HepG2 (cell line): ENCODE measurements at regions not wholly inside any gene's neighbourhood (a gene's known extent, or its start where the extent isn't known, plus 50 kb on each side); places are given as distances from the start of the nearest gene placed in this dataset.

Source experiments
- ATAC-seq: fragments of 200-7000 bp; cut with Tn5 transposase; 3 replicates; pipeline ENCODE4 v1.9.1; 2020; ENCODE audit warnings: mild to moderate bottlenecking, moderate library complexity
- BruUV-seq: library from RNA; stranded (reverse); fragments of 400-500 nt; replicated peaks from 2 replicates; lab custom pipeline; 2021; lab: Mats Ljungman, UMichigan
- CTCF ChIA-PET: fragments of 300-600 bp; formaldehyde crosslinking; extraction: SDS; loops from one replicate; lab custom pipeline; 2021; ENCODE audit warnings: low total read pairs, inconsistent platforms, low intra/inter-chr PET ratio; lab: Yijun Ruan, JAX
- POLR2A ChIA-PET: fragments of 350-600 bp; sonication (Branson Sonifier 250); formaldehyde crosslinking; loops from one replicate; lab custom pipeline; 2020; ENCODE audit warnings: antibody characterized with exemption, inconsistent platforms; lab: Yijun Ruan, JAX
- DNase-seq: peaks from one replicate; pipeline ENCODE4 v3.0.0-alpha.2; 2015; ENCODE audit warnings: low spot score
- FAIRE-seq: peaks from 3 replicates; lab custom pipeline; 2011; peaks lifted over from hg19 to GRCh38; lab: Jason Lieb, UNC
- H2AFZ ChIP-seq: one replicate; pipeline ENCODE4 v1.6.1; 2011; ENCODE audit warnings: low read length, inconsistent platforms
- H3K27ac ChIP-seq: fragments of 300-600 bp; 3 replicates; pipeline ENCODE4 v1.8.0; 2011; ENCODE audit warnings: mixed run types, mild to moderate bottlenecking, mixed read lengths, low read length, inconsistent platforms; ENCODE audit not compliant: insufficient read depth; ENCODE audit errors: extremely low read length
- H3K27me3 ChIP-seq, 2 experiments: fragments of 200-600 bp in 1 of 2; 2 replicates in 1 of 2; 3 replicates in 1 of 2; pipeline versions ENCODE4 v1.6.0 to v1.8.0; 2011; ENCODE audit warnings: low read length in 2 of 2, mild to moderate bottlenecking in 2 of 2, moderate library complexity in 2 of 2, inconsistent platforms in 1 of 2; ENCODE audit not compliant: insufficient read depth in 2 of 2, control insufficient read depth in 1 of 2
- H3K36me3 ChIP-seq, 2 experiments: fragments of 200-600 bp in 1 of 2; replicated peaks in 1 of 2; 2 replicates in 1 of 2; 3 replicates in 1 of 2; pipeline versions ENCODE4 v1.5.1 to v1.8.0; 2011; ENCODE audit warnings: low read length in 2 of 2, inconsistent platforms in 1 of 2; ENCODE audit not compliant: insufficient read depth in 2 of 2, control insufficient read depth in 1 of 2
- H3K4me1 ChIP-seq: 2 replicates; pipeline ENCODE4 v1.5.1; 2012; ENCODE audit warnings: low read length, inconsistent platforms; ENCODE audit not compliant: insufficient read depth
- H3K4me2 ChIP-seq: 2 replicates; pipeline ENCODE4 v1.6.0; 2011; ENCODE audit warnings: low read depth, low read length, inconsistent platforms
- H3K4me3 ChIP-seq, 3 experiments: fragments of 200-600 bp in 1 of 3; sonication (generic), shearing (Covaris generic) in 1 of 3; replicated peaks in 1 of 3; 2 replicates each; pipeline ENCODE4 v1.5.1; 2011 to 2016; ENCODE audit warnings: low read length in 3 of 3, inconsistent platforms in 2 of 3, low read depth in 2 of 3, mild to moderate bottlenecking in 2 of 3, control low read depth in 1 of 3, mixed read lengths in 1 of 3; ENCODE audit not compliant: insufficient read depth in 1 of 3
- H3K79me2 ChIP-seq: one replicate; pipeline ENCODE4 v1.6.1; 2011; ENCODE audit warnings: low read length, inconsistent platforms; ENCODE audit not compliant: insufficient read depth
- H3K9ac ChIP-seq: 2 replicates; pipeline ENCODE4 v1.6.0; 2011; ENCODE audit warnings: mild to moderate bottlenecking, low read depth, low read length, inconsistent platforms; ENCODE audit not compliant: insufficient read depth
- H3K9me3 ChIP-seq: 2 replicates; pipeline ENCODE4 v1.5.1; 2012; ENCODE audit warnings: mild to moderate bottlenecking, low read length
- H4K20me1 ChIP-seq: 2 replicates; pipeline ENCODE4 v1.6.0; 2011; ENCODE audit warnings: inconsistent platforms, mild to moderate bottlenecking, low read length, moderate library complexity; ENCODE audit not compliant: insufficient read depth
- ATAD3A ChIP-seq: sonication (generic); formaldehyde crosslinking; IDR thresholded peaks from 2 replicates; pipeline ENCODE4 v1.4.0; 2020; ENCODE audit warnings: missing genetic modification reagents
- RERE ChIP-seq: IDR thresholded peaks from 2 replicates; pipeline ENCODE4 v1.6.1; 2016; ENCODE audit warnings: low read depth, missing genetic modification reagents, missing compliant biosample characterization
- SKI ChIP-seq: fragments of 450-650 bp; IDR thresholded peaks from one replicate; pipeline ENCODE4 v1.6.1; 2018; ENCODE audit warnings: mild to moderate bottlenecking; ENCODE audit not compliant: partially characterized antibody
- UBTF ChIP-seq: sonication (generic); formaldehyde crosslinking; IDR thresholded peaks from 2 replicates; pipeline ENCODE4 v1.4.0; 2020; ENCODE audit warnings: mild to moderate bottlenecking, missing genetic modification reagents
- ZNF383 ChIP-seq: sonication (generic); formaldehyde crosslinking; IDR thresholded peaks from 2 replicates; pipeline ENCODE4 v1.4.0; 2020; ENCODE audit warnings: missing genetic modification reagents, mild to moderate bottlenecking, borderline replicate concordance
- ZNF407 ChIP-seq: sonication (generic); formaldehyde crosslinking; IDR thresholded peaks from one replicate; pipeline ENCODE4 v1.5.1; 2020; ENCODE audit warnings: mild to moderate bottlenecking, missing genetic modification reagents; ENCODE audit errors: not compliant biosample characterization
- ZNF703 ChIP-seq: sonication (generic); formaldehyde crosslinking; IDR thresholded peaks from 2 replicates; pipeline ENCODE4 v1.5.1; 2020; ENCODE audit warnings: missing genetic modification reagents, mild to moderate bottlenecking, moderate library complexity, borderline replicate concordance
- WGBS: methylation state at CpG from one replicate; pipeline ENCODE4 v1.1.6; 2017; ENCODE audit warnings: low lambda C conversion rate; 5-methylcytosine and 5-hydroxymethylcytosine counted together
- in situ Hi-C: cut with HindIII; loops from 2 replicates; pipeline ENCODE4 v1.10.0; 2017; ENCODE audit warnings: low pct_unique_long_range_greater_than_20kb; ENCODE audit not compliant: extremely low pct_ligation_motif_present
- intact Hi-C: fragments of 100-400 bp; cut with micrococcal nuclease; formaldehyde crosslinking; loops from one replicate; pipeline ENCODE4 v1.10.0; 2022; ENCODE audit not compliant: unreplicated experiment

GRCh38 chr12:126362964-126363363 is 1297.7 kb downstream of the AACS start:
- Histone ChIP-seq H3K4me2 (no peak overlapping the region), H3K9me3 (peaks cover 94% of the 10 kb centered on the region), H3K9ac (no peak overlapping the region), H3K27me3 (no peaks in the 10 kb centered on the region), H4K20me1 (no peaks in the 10 kb centered on the region), H3K27ac (no peak overlapping the region), H3K36me3 (no peaks in the 10 kb centered on the region), H3K4me1 (no peaks in the 10 kb centered on the region), H3K4me3 (no peak overlapping the region), H3K79me2 (no peaks in the 10 kb centered on the region), H2AFZ (no peak overlapping the region)
- BruUV-seq: no TSS peak
- ChIA-PET CTCF (no interaction called here), POLR2A (no interaction called here)
- FAIRE-seq: no peak
- in situ Hi-C loops: no loop called here
- intact Hi-C loops: no loop called here
- no peak for DNase-seq
- no peak for ATAC-seq
- 27% methylated on average over 5 of the region's 9 CpGs for WGBS
- no peak for TF ChIP-seq ATAD3A (CRISPR knock-in tag)
- no peak for TF ChIP-seq ZNF703 (CRISPR knock-in tag)
- TF ChIP-seq RERE: no peak
- no peak for TF ChIP-seq ZNF383 (CRISPR knock-in tag)
- TF ChIP-seq SKI: no peak
- no peak for TF ChIP-seq ZNF407 (CRISPR knock-in tag)
- no peak for TF ChIP-seq UBTF (CRISPR knock-in tag)
